ENCODE measurements at regions not wholly inside any gene's neighbourhood (a gene's known extent, or its start where the extent isn't known, plus 50 kb on each side); places are given as distances from the start of the nearest gene placed in this dataset.

DNA sequence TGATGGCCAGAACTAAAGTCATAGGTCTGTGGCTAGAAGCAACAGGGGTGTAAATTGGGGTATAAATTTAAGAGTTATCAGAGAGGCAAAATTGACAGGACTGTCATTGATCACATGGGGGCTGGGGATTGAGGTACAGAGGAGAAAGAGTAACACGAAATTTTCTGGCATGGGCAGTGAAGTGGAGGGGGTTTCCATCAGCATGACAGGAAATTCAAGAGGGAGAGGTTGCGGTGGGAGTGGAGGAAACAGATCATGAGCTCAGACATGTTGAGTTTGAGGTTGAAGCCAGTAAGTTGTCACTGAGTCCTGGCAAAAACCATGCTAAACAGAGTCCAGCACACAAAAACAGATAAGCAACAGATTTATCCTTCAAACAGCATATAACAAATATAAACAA, 192.1 kb upstream of the TSC22D1 start (continued):
- TF ChIP-seq, protein P1, sequence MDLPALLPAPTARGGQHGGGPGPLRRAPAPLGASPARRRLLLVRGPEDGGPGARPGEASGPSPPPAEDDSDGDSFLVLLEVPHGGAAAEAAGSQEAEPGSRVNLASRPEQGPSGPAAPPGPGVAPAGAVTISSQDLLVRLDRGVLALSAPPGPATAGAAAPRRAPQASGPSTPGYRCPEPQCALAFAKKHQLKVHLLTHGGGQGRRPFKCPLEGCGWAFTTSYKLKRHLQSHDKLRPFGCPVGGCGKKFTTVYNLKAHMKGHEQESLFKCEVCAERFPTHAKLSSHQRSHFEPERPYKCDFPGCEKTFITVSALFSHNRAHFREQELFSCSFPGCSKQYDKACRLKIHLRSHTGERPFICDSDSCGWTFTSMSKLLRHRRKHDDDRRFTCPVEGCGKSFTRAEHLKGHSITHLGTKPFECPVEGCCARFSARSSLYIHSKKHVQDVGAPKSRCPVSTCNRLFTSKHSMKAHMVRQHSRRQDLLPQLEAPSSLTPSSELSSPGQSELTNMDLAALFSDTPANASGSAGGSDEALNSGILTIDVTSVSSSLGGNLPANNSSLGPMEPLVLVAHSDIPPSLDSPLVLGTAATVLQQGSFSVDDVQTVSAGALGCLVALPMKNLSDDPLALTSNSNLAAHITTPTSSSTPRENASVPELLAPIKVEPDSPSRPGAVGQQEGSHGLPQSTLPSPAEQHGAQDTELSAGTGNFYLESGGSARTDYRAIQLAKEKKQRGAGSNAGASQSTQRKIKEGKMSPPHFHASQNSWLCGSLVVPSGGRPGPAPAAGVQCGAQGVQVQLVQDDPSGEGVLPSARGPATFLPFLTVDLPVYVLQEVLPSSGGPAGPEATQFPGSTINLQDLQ (CRISPR knock-in tag; IDR thresholded peaks at IDR 0.05): no peak
- no peak for TF ChIP-seq RBFOX2 (IDR thresholded peaks at IDR 0.05; ENCODE audit: low read depth, low read length)
- TF ChIP-seq ZNF557 (CRISPR knock-in tag; IDR thresholded peaks at IDR 0.05): no peak
- TF ChIP-seq, protein P2, sequence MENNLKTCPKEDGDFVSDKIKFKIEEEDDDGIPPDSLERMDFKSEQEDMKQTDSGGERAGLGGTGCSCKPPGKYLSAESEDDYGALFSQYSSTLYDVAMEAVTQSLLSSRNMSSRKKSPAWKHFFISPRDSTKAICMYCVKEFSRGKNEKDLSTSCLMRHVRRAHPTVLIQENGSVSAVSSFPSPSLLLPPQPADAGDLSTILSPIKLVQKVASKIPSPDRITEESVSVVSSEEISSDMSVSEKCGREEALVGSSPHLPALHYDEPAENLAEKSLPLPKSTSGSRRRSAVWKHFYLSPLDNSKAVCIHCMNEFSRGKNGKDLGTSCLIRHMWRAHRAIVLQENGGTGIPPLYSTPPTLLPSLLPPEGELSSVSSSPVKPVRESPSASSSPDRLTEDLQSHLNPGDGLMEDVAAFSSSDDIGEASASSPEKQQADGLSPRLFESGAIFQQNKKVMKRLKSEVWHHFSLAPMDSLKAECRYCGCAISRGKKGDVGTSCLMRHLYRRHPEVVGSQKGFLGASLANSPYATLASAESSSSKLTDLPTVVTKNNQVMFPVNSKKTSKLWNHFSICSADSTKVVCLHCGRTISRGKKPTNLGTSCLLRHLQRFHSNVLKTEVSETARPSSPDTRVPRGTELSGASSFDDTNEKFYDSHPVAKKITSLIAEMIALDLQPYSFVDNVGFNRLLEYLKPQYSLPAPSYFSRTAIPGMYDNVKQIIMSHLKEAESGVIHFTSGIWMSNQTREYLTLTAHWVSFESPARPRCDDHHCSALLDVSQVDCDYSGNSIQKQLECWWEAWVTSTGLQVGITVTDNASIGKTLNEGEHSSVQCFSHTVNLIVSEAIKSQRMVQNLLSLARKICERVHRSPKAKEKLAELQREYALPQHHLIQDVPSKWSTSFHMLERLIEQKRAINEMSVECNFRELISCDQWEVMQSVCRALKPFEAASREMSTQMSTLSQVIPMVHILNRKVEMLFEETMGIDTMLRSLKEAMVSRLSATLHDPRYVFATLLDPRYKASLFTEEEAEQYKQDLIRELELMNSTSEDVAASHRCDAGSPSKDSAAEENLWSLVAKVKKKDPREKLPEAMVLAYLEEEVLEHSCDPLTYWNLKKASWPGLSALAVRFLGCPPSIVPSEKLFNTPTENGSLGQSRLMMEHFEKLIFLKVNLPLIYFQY (CRISPR knock-in tag; IDR thresholded peaks at IDR 0.05; ENCODE audit: borderline replicate concordance): no peak

DNA sequence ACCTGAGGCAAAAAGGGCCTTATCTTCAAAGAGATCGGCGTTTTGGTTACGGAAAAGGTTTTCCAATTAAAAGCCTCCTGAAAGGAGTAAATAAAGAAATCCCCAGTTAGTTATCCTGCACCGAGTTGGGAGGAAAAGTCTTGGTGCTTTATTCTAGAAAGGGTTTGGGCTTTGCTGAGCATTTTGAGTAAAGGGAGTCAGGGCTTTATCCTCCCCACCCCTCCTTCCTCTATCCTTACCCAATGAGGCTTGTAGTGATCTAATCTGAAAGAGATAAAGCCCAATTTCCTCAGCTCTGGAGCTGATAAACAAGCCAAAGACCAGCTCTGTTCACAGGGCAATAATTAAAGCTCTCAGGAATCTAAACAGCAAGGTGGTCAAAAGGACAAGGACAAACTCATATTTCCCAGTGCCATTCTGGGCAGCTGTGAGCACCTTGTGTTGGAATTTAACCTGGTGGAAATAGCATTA, 188.9 kb upstream of the TSC22D1 start:
- no peaks in the 10 kb centered on the region for H3K79me2 ChIP-seq (ENCODE audit: insufficient read depth, low read length)
- ChIA-PET CTCF (ENCODE audit: low intra/inter-chr PET ratio, low total read pairs) (no interaction called here), POLR2A (interaction anchor here (0.6 kb wide), 1 partner anchor 682 kb away, joined by 3 read pairs; no protein-coding TSS in a partner anchor)
- peak overlapping the region; percentile 50 for H3K27ac ChIP-seq (ENCODE audit: extremely low read length, insufficient read depth, low read length)
- no TSS peak for BruUV-seq (replicated peaks)
- H3K4me2 ChIP-seq (ENCODE audit: low read depth, low read length): peak overlapping the region; percentile 77
- in situ Hi-C loops (cut with HindIII; ENCODE audit: extremely low pct_ligation_motif_present, low pct_unique_long_range_greater_than_20kb) (no loop called here), intact Hi-C loops (cut with micrococcal nuclease; ENCODE audit: unreplicated experiment) (no loop called here)
- ATAC-seq: peak; percentile 86
- no peaks in the 10 kb centered on the region; a peak in 1 of 5 replicates for H3K27me3 ChIP-seq (ENCODE audit: control insufficient read depth in 1 of 2, insufficient read depth in 2 of 2, low read length in 2 of 2)
- 0 out of 6 replicates have a peak overlapping the region, but pooled peaks of 1 of the 3 experiments have one; percentile 16 for H3K4me3 ChIP-seq (replicated peaks in 1 of 3; ENCODE audit: insufficient read depth in 1 of 3, low read depth in 2 of 3, low read length in 3 of 3)
- H4K20me1 ChIP-seq (ENCODE audit: insufficient read depth, low read length): no peaks in the 10 kb centered on the region
- WGBS (ENCODE audit: low lambda C conversion rate): 1% methylated on average over 4 of the region's 4 CpGs
- H3K9ac ChIP-seq (ENCODE audit: insufficient read depth, low read depth, low read length): 0 out of 2 replicates have a peak overlapping the region, but pooled peaks have one; percentile 22
- no peak overlapping the region for H2AFZ ChIP-seq (ENCODE audit: low read length)
- H3K4me1 ChIP-seq (ENCODE audit: insufficient read depth, low read length): peaks cover 34% of the 10 kb centered on the region
- H3K36me3 ChIP-seq (replicated peaks in 1 of 2; ENCODE audit: control insufficient read depth in 1 of 2, insufficient read depth in 2 of 2, low read length in 2 of 2): no peaks in the 10 kb centered on the region
- no peaks in the 10 kb centered on the region for H3K9me3 ChIP-seq (ENCODE audit: low read length)
- DNase-seq (ENCODE audit: low spot score): peak; percentile 79
- FAIRE-seq: peak; percentile 51
- 0 out of 2 replicates have a peak, but pooled peaks have one; percentile 27 for TF ChIP-seq ZMYM4 (CRISPR knock-in tag; IDR thresholded peaks at IDR 0.05)
- TF ChIP-seq HNF4A (CRISPR knock-in tag; IDR thresholded peaks at IDR 0.05): peak; percentile 65
- TF ChIP-seq DMAP1 (CRISPR knock-in tag; IDR thresholded peaks at IDR 0.05): no peak
- peak; percentile 29; the same call in 1 of the 2 replicates for TF ChIP-seq GATA4 (IDR thresholded peaks at IDR 0.05; ENCODE audit: borderline replicate concordance, low read depth)
- TF ChIP-seq SKI (IDR thresholded peaks at IDR 0.05; ENCODE audit: partially characterized antibody): no peak
- TF ChIP-seq CBX2 (IDR thresholded peaks at IDR 0.05; ENCODE audit: low read depth, low read length): no peak
- no peak for TF ChIP-seq CBX2 (CRISPR knock-in tag; IDR thresholded peaks at IDR 0.05; ENCODE audit: low read depth)
- TF ChIP-seq ZNF777 (CRISPR knock-in tag; IDR thresholded peaks at IDR 0.05): no peak
- no peak for TF ChIP-seq SOX13 (IDR thresholded peaks at IDR 0.05)
- TF ChIP-seq SOX13 (CRISPR knock-in tag; conservative IDR thresholded peaks at IDR 0.05 in 1 of 2, IDR thresholded peaks at IDR 0.05 in 1 of 2): peak in 1 of 2 experiments; percentile 24; a peak in 1 of 4 replicates
